ENCODE measurements at regions not wholly inside any gene's neighbourhood (a gene's known extent, or its start where the extent isn't known, plus 50 kb on each side); places are given as distances from the start of the nearest gene placed in this dataset.
A peak's percentile ranks its signal among the peaks of the same experiment; 100 is the strongest.

GRCh38 chr11:19330416-19330815, 89.7 kb upstream of the E2F8 start:
- no peak for TF ChIP-seq CTCF (IDR thresholded peaks at IDR 0.05; ENCODE audit: low read depth, low read length, missing control alignments)
- no peak for DNase-seq (ENCODE audit: low read depth)
- H3K4me3 ChIP-seq (ENCODE audit: low read depth, low read length): no peak overlapping the region

GRCh38 chr11:19329970-19330369, 89.2 kb upstream of the E2F8 start:
- no peak overlapping the region for H3K4me3 ChIP-seq (ENCODE audit: low read depth, low read length)
- TF ChIP-seq CTCF (IDR thresholded peaks at IDR 0.05; ENCODE audit: low read depth, low read length, missing control alignments): no peak
- DNase-seq (ENCODE audit: low read depth): no peak

- no peak for DNase-seq (ENCODE audit: low read depth)
- TF ChIP-seq CTCF (IDR thresholded peaks at IDR 0.05; ENCODE audit: low read depth, low read length, missing control alignments): no peak
- no peak overlapping the region for H3K4me3 ChIP-seq (ENCODE audit: low read depth, low read length)
Measured at GRCh38 chr11:19328586-19329311, 88.0 kb upstream of the E2F8 start.

- TF ChIP-seq CTCF (IDR thresholded peaks at IDR 0.05; ENCODE audit: low read depth, low read length, missing control alignments): no peak
- DNase-seq (ENCODE audit: low read depth): no peak
- H3K4me3 ChIP-seq (ENCODE audit: low read depth, low read length): no peak overlapping the region
Measured at GRCh38 chr11:19327280-19327679, 86.5 kb upstream of the E2F8 start.

GRCh38 chr11:19326499-19326898, 85.8 kb upstream of the E2F8 start:
- H3K4me3 ChIP-seq (ENCODE audit: low read depth, low read length): no peak overlapping the region
- no peak for DNase-seq (ENCODE audit: low read depth)
- TF ChIP-seq CTCF (IDR thresholded peaks at IDR 0.05; ENCODE audit: low read depth, low read length, missing control alignments): peak; percentile 22

- no peak overlapping the region for H3K4me3 ChIP-seq (ENCODE audit: low read depth, low read length)
- no peak for TF ChIP-seq CTCF (IDR thresholded peaks at IDR 0.05; ENCODE audit: low read depth, low read length, missing control alignments)
- no peak for DNase-seq (ENCODE audit: low read depth)
Measured at GRCh38 chr11:19323502-19323901, 82.8 kb upstream of the E2F8 start.

GRCh38 chr11:19321351-19321750, 80.6 kb upstream of the E2F8 start:
- DNase-seq (ENCODE audit: low read depth): no peak
- no peak overlapping the region for H3K4me3 ChIP-seq (ENCODE audit: low read depth, low read length)
- no peak for TF ChIP-seq CTCF (IDR thresholded peaks at IDR 0.05; ENCODE audit: low read depth, low read length, missing control alignments)

All from GM12864 (cell line).